Uterus (tissue), 2 donors: ENCODE measurements at regions not wholly inside any gene's neighbourhood (a gene's known extent, or its start where the extent isn't known, plus 50 kb on each side); places are given as distances from the start of the nearest gene placed in this dataset.

ENCODE experiments used
- CTCF ChIP-seq, 4 experiments: fragments of 200-600 bp in 2 of 4; fragments of 450-650 bp in 2 of 4; sonication (generic) in 2 of 4; IDR thresholded peaks; one replicate each; pipeline ENCODE4 v1.5.1; 2016 to 2019; ENCODE audit warnings: antibody characterized with exemption in 4 of 4, mild to moderate bottlenecking in 2 of 4, moderate library complexity in 1 of 4
- POLR2A ChIP-seq, 2 donors: fragments of 450-650 bp; IDR thresholded peaks; one replicate each; pipeline ENCODE4 v1.6.1; 2016; ENCODE audit warnings: antibody characterized with exemption in 2 of 2, mild to moderate bottlenecking in 1 of 2, moderate library complexity in 1 of 2

- TF ChIP-seq CTCF (IDR thresholded peaks at IDR 0.05) (no peak), POLR2A (IDR thresholded peaks at IDR 0.05) (no peak)
Measured at GRCh38 chr6:108767418-108768165, 80.6 kb upstream of the ARMC2 start.
